K562 (cell line): ENCODE measurements at regions not wholly inside any gene's neighbourhood (a gene's known extent, or its start where the extent isn't known, plus 50 kb on each side); places are given as distances from the start of the nearest gene placed in this dataset.

ENCODE experiments used
- CBFA2T2 ChIP-seq: fragments of 450-650 bp; conservative IDR thresholded peaks from 2 replicates; pipeline ENCODE4 v1.6.1; 2017; ENCODE audit warnings: mild to moderate bottlenecking
- CBX3 ChIP-seq, 2 experiments: IDR thresholded peaks; 1 replicate in 1 of 2; 2 replicates in 1 of 2; pipeline ENCODE4 v1.6.1; 2012; ENCODE audit warnings: inconsistent platforms in 2 of 2, low read length in 2 of 2, borderline replicate concordance in 1 of 2, control low read depth in 1 of 2
- CHAMP1 ChIP-seq: fragments of 450-650 bp; IDR thresholded peaks from 2 replicates; pipeline ENCODE4 v1.6.1; 2016; ENCODE audit warnings: mild to moderate bottlenecking
- EP300 ChIP-seq: IDR thresholded peaks from 2 replicates; pipeline ENCODE4 v1.6.1; 2012; ENCODE audit warnings: low read length, improper control_type of control experiment
- EP400 ChIP-seq: fragments of 450-650 bp; IDR thresholded peaks from 2 replicates; pipeline ENCODE4 v1.6.1; 2017; ENCODE audit warnings: antibody characterized with exemption, mild to moderate bottlenecking, moderate library complexity
- ESRRA ChIP-seq: fragments of 450-650 bp; IDR thresholded peaks from 2 replicates; pipeline ENCODE4 v1.6.1; 2014; ENCODE audit warnings: low read depth, mild to moderate bottlenecking, moderate library complexity, borderline replicate concordance
- ETV1 ChIP-seq: fragments of 450-650 bp; conservative IDR thresholded peaks from 2 replicates; pipeline ENCODE4 v1.6.1; 2016; ENCODE audit warnings: missing genetic modification characterization, control low read depth, low read depth, missing compliant biosample characterization
- L3MBTL2 ChIP-seq: fragments of 450-650 bp; IDR thresholded peaks from 2 replicates; pipeline ENCODE4 v1.6.1; 2016; ENCODE audit warnings: mild to moderate bottlenecking, moderate library complexity
- MLX ChIP-seq, 2 experiments: fragments of 450-650 bp in 1 of 2; sonication (generic) in 1 of 2; formaldehyde crosslinking; conservative IDR thresholded peaks; 2 replicates each; pipeline versions ENCODE4 v1.4.0 to v1.8.1; 2020 to 2022; ENCODE audit warnings: mild to moderate bottlenecking in 1 of 2, missing genetic modification reagents in 1 of 2
- MTA1 ChIP-seq: fragments of 450-650 bp; IDR thresholded peaks from 2 replicates; pipeline ENCODE4 v1.6.1; 2017; ENCODE audit warnings: borderline replicate concordance
- MXD1 ChIP-seq: fragments of 250-450 bp; sonication (Bioruptor Pico); IDR thresholded peaks from 2 replicates; pipeline ENCODE4 v1.8.0; 2021; ENCODE audit warnings: borderline replicate concordance, mild to moderate bottlenecking, moderate library complexity; ENCODE audit not compliant: poor library complexity, severe bottlenecking
- NR3C1 ChIP-seq: sonication (generic); formaldehyde crosslinking; IDR thresholded peaks from 2 replicates; pipeline ENCODE4 v1.8.1; 2022; ENCODE audit warnings: missing genetic modification reagents
- PHF8 ChIP-seq: fragments of 200-600 bp; sonication (generic); IDR thresholded peaks from 2 replicates; pipeline ENCODE4 v1.6.1; 2012; ENCODE audit warnings: mixed run types, mild to moderate bottlenecking, inconsistent platforms, low read length, moderate library complexity, borderline replicate concordance
- SMAD3 ChIP-seq: fragments of 450-650 bp; formaldehyde crosslinking; conservative IDR thresholded peaks from 2 replicates; pipeline ENCODE4 v1.4.0; 2020; ENCODE audit warnings: mild to moderate bottlenecking
- STAT6 ChIP-seq: sonication (generic); formaldehyde crosslinking; IDR thresholded peaks from 2 replicates; pipeline ENCODE4 v1.8.1; 2023; ENCODE audit warnings: mild to moderate bottlenecking, missing genetic modification reagents
- TAF15 ChIP-seq: fragments of 200-400 bp; formaldehyde crosslinking; IDR thresholded peaks from 2 replicates; pipeline ENCODE4 v1.6.1; 2017; ENCODE audit warnings: mild to moderate bottlenecking, low read depth, low read length, moderate library complexity
- ZC3H11A ChIP-seq: IDR thresholded peaks from 2 replicates; pipeline ENCODE4 v1.6.1; 2012; ENCODE audit warnings: low read depth, low read length, improper control_type of control experiment
- ZFX ChIP-seq: sonication (generic); formaldehyde crosslinking; IDR thresholded peaks from 2 replicates; pipeline ENCODE4 v1.8.0; 2022; ENCODE audit warnings: mild to moderate bottlenecking, missing genetic modification reagents, moderate library complexity
- ZKSCAN8 ChIP-seq: fragments of 200-800 bp; sonication (Bioruptor generic); IDR thresholded peaks from 2 replicates; pipeline ENCODE4 v1.6.1; 2016; ENCODE audit warnings: missing genetic modification characterization, missing compliant biosample characterization
- ZNF354B ChIP-seq: fragments of 250-450 bp; sonication (Bioruptor Pico); IDR thresholded peaks from 2 replicates; pipeline ENCODE4 v1.4.0; 2020

GRCh38 chr1:157369808-157370521, 182.3 kb downstream of the FCRL5 start (continued):
- TF ChIP-seq SMAD3 (CRISPR knock-in tag) (no peak), ZKSCAN8 (no peak), TAF15 (no peak), EP300 (no peak), CBX3 (IDR thresholded peaks at IDR 0.05; ENCODE audit: borderline replicate concordance in 1 of 2, low read length in 2 of 2) (peak in 1 of 2 experiments; percentile 38; a peak in 1 of 3 replicates), ZC3H11A (no peak), CHAMP1 (0 out of 2 replicates have a peak, but pooled peaks have one; percentile 25), MTA1 (no peak), ESRRA (peak; percentile 31; the same call in 1 of the 2 replicates), ETV1 (tag) (no peak), NR3C1 (CRISPR knock-in tag) (no peak), CBFA2T2 (peak; percentile 40; the same call in 1 of the 2 replicates), ZFX (CRISPR knock-in tag) (peak; percentile 41; the same call in 1 of the 2 replicates), L3MBTL2 (peak; percentile 29; the same call in 1 of the 2 replicates), EP400 (0 out of 2 replicates have a peak, but pooled peaks have one; percentile 19), MXD1 (CRISPR knock-in tag) (no peak), STAT6 (CRISPR knock-in tag) (no peak), MLX (CRISPR knock-in tag; conservative IDR thresholded peaks at IDR 0.05) (no peak), PHF8 (no peak), ZNF354B (CRISPR knock-in tag) (no peak)
